PC-3 (cell line): ENCODE measurements at regions not wholly inside any gene's neighbourhood (a gene's known extent, or its start where the extent isn't known, plus 50 kb on each side); places are given as distances from the start of the nearest gene placed in this dataset.
"Not testable (repeated sequence)": the region's sequence is repeated elsewhere in the genome, so short reads cannot be mapped to it uniquely, and the experiment has no call there.

Experiments used
- ATAC-seq: fragments of 200-7000 bp; cut with Tn5 transposase; 2 replicates; pipeline ENCODE4 v1.9.1; 2020; ENCODE audit warnings: mild to moderate bottlenecking, moderate library complexity
- BruUV-seq: library from RNA; stranded (reverse); fragments of 400-500 nt; replicated peaks from 2 replicates; lab custom pipeline; 2021; lab: Mats Ljungman, UMichigan
- CTCF ChIA-PET: fragments of 300-600 bp; sonication (Branson Sonifier 250); formaldehyde crosslinking; loops from one replicate; lab custom pipeline; 2022; ENCODE audit warnings: antibody characterized with exemption; lab: Charles Lee
- POLR2A ChIA-PET: fragments of 300-600 bp; sonication (Branson Sonifier 250); formaldehyde crosslinking; loops from one replicate; lab custom pipeline; 2022; ENCODE audit warnings: antibody characterized with exemption; ENCODE audit not compliant: unreplicated experiment; lab: Charles Lee
- DNase-seq: peaks from one replicate; pipeline ENCODE4 v3.0.0-alpha.2; 2015
- H2AFZ ChIP-seq: fragments of 300-600 bp; sonication (generic); 2 replicates; pipeline ENCODE4 v1.6.0; 2016; ENCODE audit warnings: antibody characterized with exemption, low read length
- H3F3A ChIP-seq: fragments of 300-600 bp; sonication (generic); one replicate; pipeline ENCODE4 v1.6.0; 2017; ENCODE audit warnings: antibody characterized with exemption, low read length, control low read depth, mild to moderate bottlenecking; ENCODE audit not compliant: unreplicated experiment
- H3K27ac ChIP-seq: fragments of 300-600 bp; sonication (generic); 2 replicates; pipeline ENCODE4 v1.5.1; 2016; ENCODE audit warnings: mild to moderate bottlenecking, low read length
- H3K27me3 ChIP-seq: fragments of 300-600 bp; sonication (generic); 2 replicates; pipeline ENCODE4 v1.6.1; 2016; ENCODE audit warnings: low read length, mixed read lengths
- H3K36me3 ChIP-seq: fragments of 300-600 bp; sonication (generic); 2 replicates; pipeline ENCODE4 v1.6.1; 2016; ENCODE audit warnings: low read depth, mixed run types, low read length, mixed read lengths
- H3K4me1 ChIP-seq: fragments of 300-600 bp; sonication (generic); 2 replicates; pipeline ENCODE4 v1.5.1; 2016; ENCODE audit warnings: low read length; ENCODE audit not compliant: insufficient read depth
- H3K4me2 ChIP-seq: fragments of 300-600 bp; sonication (generic); 2 replicates; pipeline ENCODE4 v1.6.0; 2016; ENCODE audit warnings: low read length
- H3K4me3 ChIP-seq: fragments of 300-600 bp; sonication (generic); 2 replicates; pipeline ENCODE4 v1.5.1; 2016; ENCODE audit warnings: mild to moderate bottlenecking, low read length, mixed read lengths
- H3K79me2 ChIP-seq: fragments of 300-600 bp; sonication (generic); 2 replicates; pipeline ENCODE4 v1.6.1; 2017; ENCODE audit warnings: low read length, mixed read lengths
- H3K9ac ChIP-seq: fragments of 300-600 bp; sonication (generic); 2 replicates; pipeline ENCODE4 v1.6.0; 2016; ENCODE audit warnings: mild to moderate bottlenecking, low read length
- H3K9me2 ChIP-seq: fragments of 300-600 bp; sonication (generic); replicated peaks from 2 replicates; pipeline ENCODE4 v1.6.1; 2016; ENCODE audit warnings: mixed run types, low read length, mixed read lengths
- H3K9me3 ChIP-seq: fragments of 300-600 bp; sonication (generic); 2 replicates; pipeline ENCODE4 v1.6.1; 2016; ENCODE audit warnings: low read length, mixed read lengths
- H4K20me1 ChIP-seq: fragments of 300-600 bp; sonication (generic); 2 replicates; pipeline ENCODE4 v1.6.1; 2016; ENCODE audit warnings: low read length, mixed read lengths
- CTCF ChIP-seq: fragments of 300-600 bp; sonication (generic); conservative IDR thresholded peaks from 2 replicates; pipeline ENCODE4 v1.5.1; 2017; ENCODE audit warnings: antibody characterized with exemption, low read depth, mild to moderate bottlenecking, low read length
- EZH2 ChIP-seq: fragments of 300-600 bp; sonication (generic); IDR thresholded peaks from one replicate; pipeline ENCODE4 v1.6.1; 2017; ENCODE audit warnings: antibody characterized with exemption, mild to moderate bottlenecking, low read length; ENCODE audit not compliant: unreplicated experiment
- EZH2phosphoT487 ChIP-seq: fragments of 300-600 bp; sonication (generic); IDR thresholded peaks from 2 replicates; pipeline ENCODE4 v1.6.1; 2018; ENCODE audit warnings: mild to moderate bottlenecking, antibody characterized with exemption, low read length, borderline replicate concordance
- intact Hi-C: fragments of 100-400 bp; cut with micrococcal nuclease; formaldehyde crosslinking; loops from 2 replicates; pipeline ENCODE4 v1.9.0; 2023

GRCh38 chr7:152594801-152595200 is 81.1 kb downstream of the XRCC2 start:
- TF ChIP-seq EZH2 (no peak), CTCF (no peak), EZH2phosphoT487 (no peak)
- Histone ChIP-seq H3K4me1 (no peaks in the 10 kb centered on the region), H3K9ac (no peak overlapping the region), H3K4me3 (no peak overlapping the region), H4K20me1 (no peaks in the 10 kb centered on the region), H3K27ac (no peak overlapping the region), H3K27me3 (no peaks in the 10 kb centered on the region), H3F3A (no peaks in the 10 kb centered on the region), H3K79me2 (no peaks in the 10 kb centered on the region), H3K36me3 (no peaks in the 10 kb centered on the region), H2AFZ (no peak overlapping the region), H3K9me3 (no peaks in the 10 kb centered on the region), H3K4me2 (no peak overlapping the region), H3K9me2 (no peaks in the 10 kb centered on the region)
- CTCF ChIA-PET: no interaction called here
- POLR2A ChIA-PET: no interaction called here
- DNase-seq: no peak
- intact Hi-C loops: no loop called here
- BruUV-seq: no TSS peak
- no peak for ATAC-seq

- Histone ChIP-seq H3K4me2 (no peak overlapping the region), H3K4me3 (no peak overlapping the region), H4K20me1 (no peaks in the 10 kb centered on the region), H3K9me2 (no peaks in the 10 kb centered on the region), H3F3A (no peaks in the 10 kb centered on the region), H3K27me3 (no peaks in the 10 kb centered on the region), H3K4me1 (no peaks in the 10 kb centered on the region), H3K9ac (no peak overlapping the region), H3K27ac (no peak overlapping the region), H3K36me3 (no peaks in the 10 kb centered on the region), H3K79me2 (no peaks in the 10 kb centered on the region), H3K9me3 (no peaks in the 10 kb centered on the region), H2AFZ (no peak overlapping the region)
- BruUV-seq: no TSS peak
- TF ChIP-seq CTCF (no peak), EZH2 (no peak), EZH2phosphoT487 (no peak)
- intact Hi-C loops: no loop called here
- ChIA-PET POLR2A (no interaction called here), CTCF (no interaction called here)
- ATAC-seq (no peak), DNase-seq (no peak)
Observed at GRCh38 chr7:152591976-152592375, 84.0 kb downstream of the XRCC2 start.

GRCh38 chr7:152590481-152590880 is 85.5 kb downstream of the XRCC2 start:
- intact Hi-C loops: no loop called here
- DNase-seq (no peak), ATAC-seq (no peak)
- no peaks in the 10 kb centered on the region for H4K20me1 ChIP-seq
- H3K9me3 ChIP-seq: no peaks in the 10 kb centered on the region
- no peaks in the 10 kb centered on the region for H3K79me2 ChIP-seq
- no peak overlapping the region for H3K4me3 ChIP-seq
- BruUV-seq: no TSS peak
- H3K36me3 ChIP-seq: no peaks in the 10 kb centered on the region
- CTCF ChIA-PET: no interaction called here
- H3K27me3 ChIP-seq: no peaks in the 10 kb centered on the region
- H3K9me2 ChIP-seq: no peaks in the 10 kb centered on the region
- no peak overlapping the region for H2AFZ ChIP-seq
- H3K27ac ChIP-seq: no peak overlapping the region
- no peak overlapping the region for H3K9ac ChIP-seq
- no peak for TF ChIP-seq EZH2
- no peak for TF ChIP-seq EZH2phosphoT487
- no peak for TF ChIP-seq CTCF
- H3K4me2 ChIP-seq: no peak overlapping the region
- no peaks in the 10 kb centered on the region for H3K4me1 ChIP-seq
- POLR2A ChIA-PET: no interaction called here
- H3F3A ChIP-seq: no peaks in the 10 kb centered on the region

- H3K4me2 ChIP-seq, H3K4me3 ChIP-seq, H3K9me2 ChIP-seq, intact Hi-C loops, ATAC-seq, BruUV-seq, H3K9me3 ChIP-seq, H3K79me2 ChIP-seq, H3K27ac ChIP-seq, H3K4me1 ChIP-seq, H3K36me3 ChIP-seq, H3K27me3 ChIP-seq, POLR2A ChIA-PET, DNase-seq, H2AFZ ChIP-seq, H3K9ac ChIP-seq, CTCF ChIA-PET, H3F3A ChIP-seq, H4K20me1 ChIP-seq: not testable (repeated sequence)
Observed at GRCh38 chr7:152589821-152590220, 86.1 kb downstream of the XRCC2 start.
